Mesenchymal stem cell (in vitro differentiated cells and primary cell): ENCODE measurements at regions not wholly inside any gene's neighbourhood (a gene's known extent, or its start where the extent isn't known, plus 50 kb on each side); places are given as distances from the start of the nearest gene placed in this dataset.

Experiments used
- DNase-seq: peaks from one replicate; pipeline ENCODE4 v3.0.0-alpha.2; 2013
- H2AFZ ChIP-seq: one replicate; pipeline ENCODE4 v1.6.1; 2013; ENCODE audit warnings: low read depth, mild to moderate bottlenecking, control low read depth, inconsistent platforms, low read length, moderate library complexity
- H2AK5ac ChIP-seq: 2 replicates; pipeline ENCODE4 v1.6.1; 2013; ENCODE audit warnings: low read length, moderate library complexity, mild to moderate bottlenecking, inconsistent platforms; ENCODE audit not compliant: severe bottlenecking
- H2BK120ac ChIP-seq: one replicate; pipeline ENCODE4 v1.6.1; 2013; ENCODE audit warnings: low read depth, mild to moderate bottlenecking, inconsistent platforms, low read length, moderate library complexity
- H2BK12ac ChIP-seq, 2 experiments: one replicate each; pipeline ENCODE4 v1.6.1; 2013; ENCODE audit warnings: inconsistent platforms in 2 of 2, low read length in 2 of 2, mild to moderate bottlenecking in 2 of 2, moderate library complexity in 2 of 2, control low read depth in 1 of 2
- H2BK15ac ChIP-seq: one replicate; pipeline ENCODE4 v1.6.1; 2013; ENCODE audit warnings: mild to moderate bottlenecking, low read depth, inconsistent platforms; ENCODE audit not compliant: poor library complexity, severe bottlenecking
- H2BK5ac ChIP-seq: 2 replicates; pipeline ENCODE4 v1.6.1; 2013; ENCODE audit warnings: low read depth, mild to moderate bottlenecking, low read length, control low read depth, inconsistent platforms; ENCODE audit not compliant: poor library complexity, severe bottlenecking
- H3K14ac ChIP-seq, 2 experiments: one replicate each; pipeline ENCODE4 v1.6.1; 2013; ENCODE audit warnings: inconsistent platforms in 2 of 2, low read length in 2 of 2, control low read depth in 1 of 2, mild to moderate bottlenecking in 1 of 2, moderate library complexity in 1 of 2
- H3K18ac ChIP-seq, 2 experiments: one replicate each; pipeline ENCODE4 v1.6.1; 2013; ENCODE audit warnings: inconsistent platforms in 2 of 2, low read length in 2 of 2, control low read depth in 1 of 2, low read depth in 1 of 2, mild to moderate bottlenecking in 1 of 2
- H3K23ac ChIP-seq, 2 experiments: one replicate each; pipeline ENCODE4 v1.6.1; 2013; ENCODE audit warnings: inconsistent platforms in 2 of 2, low read length in 2 of 2, mild to moderate bottlenecking in 2 of 2, moderate library complexity in 2 of 2, control low read depth in 1 of 2
- H3K27ac ChIP-seq: 2 replicates; pipeline ENCODE4 v1.5.1; 2013; ENCODE audit warnings: mild to moderate bottlenecking, moderate library complexity, low read length, control low read depth, inconsistent platforms; ENCODE audit not compliant: poor library complexity, severe bottlenecking
- H3K27me3 ChIP-seq, 2 experiments: 2 replicates each; pipeline versions ENCODE4 v1.6.1 to v1.7.0; 2013; ENCODE audit warnings: low read length in 2 of 2, mild to moderate bottlenecking in 2 of 2, moderate library complexity in 2 of 2, control low read depth in 1 of 2, inconsistent platforms in 1 of 2; ENCODE audit not compliant: control insufficient read depth in 1 of 2, insufficient read depth in 1 of 2
- H3K36me3 ChIP-seq, 2 experiments: 2 replicates each; pipeline versions ENCODE4 v1.6.1 to v1.7.0; 2013; ENCODE audit warnings: low read length in 2 of 2, control low read depth in 1 of 2, inconsistent platforms in 1 of 2, low read depth in 1 of 2, mild to moderate bottlenecking in 1 of 2; ENCODE audit not compliant: insufficient read depth in 2 of 2, control insufficient read depth in 1 of 2
- H3K4ac ChIP-seq, 2 experiments: one replicate each; pipeline ENCODE4 v1.6.1; 2013; ENCODE audit warnings: inconsistent platforms in 2 of 2, low read length in 2 of 2, mild to moderate bottlenecking in 2 of 2, moderate library complexity in 2 of 2, control low read depth in 1 of 2, low read depth in 1 of 2
- H3K4me1 ChIP-seq: 2 replicates; pipeline ENCODE4 v1.6.1; 2013; ENCODE audit warnings: low read depth, low read length, control low read depth; ENCODE audit not compliant: control insufficient read depth, insufficient read depth
- H3K4me2 ChIP-seq: 2 replicates; pipeline ENCODE4 v1.6.1; 2013; ENCODE audit warnings: low read length, mild to moderate bottlenecking, inconsistent platforms; ENCODE audit not compliant: poor library complexity, severe bottlenecking
- H3K4me3 ChIP-seq, 2 experiments: 2 replicates each; pipeline versions ENCODE4 v1.5.1 to v1.7.0; 2013; ENCODE audit warnings: low read length in 2 of 2, mild to moderate bottlenecking in 2 of 2, control low read depth in 1 of 2, low read depth in 1 of 2; ENCODE audit not compliant: insufficient read depth in 1 of 2
- H3K79me1 ChIP-seq: replicated peaks from 2 replicates; pipeline ENCODE4 v1.6.1; 2013; ENCODE audit warnings: mild to moderate bottlenecking, control low read depth, low read length, inconsistent platforms; ENCODE audit not compliant: poor library complexity, severe bottlenecking
- H3K9ac ChIP-seq: 2 replicates; pipeline ENCODE4 v1.7.0; 2013; ENCODE audit warnings: mild to moderate bottlenecking, low read length, moderate library complexity
- H3K9me3 ChIP-seq: 2 replicates; pipeline ENCODE4 v1.7.0; 2013; ENCODE audit warnings: mild to moderate bottlenecking, low read length; ENCODE audit not compliant: control insufficient read depth
- H4K8ac ChIP-seq: one replicate; pipeline ENCODE4 v1.6.1; 2013; ENCODE audit warnings: inconsistent platforms, mild to moderate bottlenecking, low read length, moderate library complexity
- H4K91ac ChIP-seq: one replicate; pipeline ENCODE4 v1.6.1; 2013; ENCODE audit warnings: mild to moderate bottlenecking, low read length, inconsistent platforms
- WGBS: methylation state at CpG from one replicate; pipeline ENCODE4 v1.1.7; 2013; ENCODE audit warnings: mixed read lengths; 5-methylcytosine and 5-hydroxymethylcytosine counted together

DNA sequence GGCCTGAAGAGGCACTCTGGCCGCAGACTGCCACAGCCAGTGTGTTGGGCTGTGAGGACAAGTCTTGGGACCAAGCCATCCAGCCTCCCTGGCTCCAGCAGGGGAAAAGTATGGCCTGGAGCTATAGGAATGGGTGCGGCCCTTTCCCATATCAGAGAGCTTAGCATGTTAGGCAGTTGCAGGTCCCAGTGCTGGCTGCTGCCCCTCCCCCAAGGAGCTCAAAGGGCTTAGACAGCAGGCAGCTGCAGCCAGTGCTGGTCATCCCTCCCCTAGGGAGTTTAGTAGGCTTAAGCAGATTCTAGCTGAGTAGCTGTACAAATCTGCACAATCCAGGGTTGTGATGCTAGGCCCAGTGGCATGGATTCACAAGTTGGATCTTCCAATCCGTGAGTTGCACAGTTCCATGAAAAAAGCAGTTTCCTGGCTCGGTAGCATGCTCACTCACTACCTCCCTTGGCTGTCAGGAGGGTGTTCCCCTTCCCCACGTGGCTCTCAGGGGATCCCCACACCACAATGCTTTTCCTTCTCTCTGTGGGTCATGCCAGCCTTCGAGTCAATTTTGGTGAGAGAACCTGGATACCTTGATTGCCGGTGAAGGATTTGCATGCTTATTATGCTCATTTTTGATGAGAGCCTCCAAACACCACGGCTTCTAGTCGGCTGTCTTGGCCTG, 1490.8 kb downstream of the BRINP3 start:
- H3K79me1 ChIP-seq: no peaks in the 10 kb centered on the region
- no peak overlapping the region for H3K4ac ChIP-seq
- H2BK15ac ChIP-seq: no peak overlapping the region
- H3K4me2 ChIP-seq: no peak overlapping the region
- peak overlapping the region; percentile 35 for H4K91ac ChIP-seq
- no peak overlapping the region for H2AK5ac ChIP-seq
- H2BK12ac ChIP-seq: no peak overlapping the region
- H3K4me1 ChIP-seq: no peaks in the 10 kb centered on the region
- H2BK5ac ChIP-seq: no peak overlapping the region
- H3K27ac ChIP-seq: no peak overlapping the region
- no peaks in the 10 kb centered on the region for H3K36me3 ChIP-seq
- DNase-seq: no peak
- H3K14ac ChIP-seq: no peak overlapping the region
- H3K23ac ChIP-seq: no peak overlapping the region
- H2BK120ac ChIP-seq: no peak overlapping the region
- H3K9me3 ChIP-seq: no peaks in the 10 kb centered on the region
- H2AFZ ChIP-seq: no peak overlapping the region
- no peaks in the 10 kb centered on the region for H3K27me3 ChIP-seq
- 64% methylated on average over 9 of the region's 9 CpGs for WGBS
- no peak overlapping the region for H3K18ac ChIP-seq
- no peak overlapping the region for H4K8ac ChIP-seq
- no peak overlapping the region for H3K4me3 ChIP-seq
- no peak overlapping the region for H3K9ac ChIP-seq

DNA sequence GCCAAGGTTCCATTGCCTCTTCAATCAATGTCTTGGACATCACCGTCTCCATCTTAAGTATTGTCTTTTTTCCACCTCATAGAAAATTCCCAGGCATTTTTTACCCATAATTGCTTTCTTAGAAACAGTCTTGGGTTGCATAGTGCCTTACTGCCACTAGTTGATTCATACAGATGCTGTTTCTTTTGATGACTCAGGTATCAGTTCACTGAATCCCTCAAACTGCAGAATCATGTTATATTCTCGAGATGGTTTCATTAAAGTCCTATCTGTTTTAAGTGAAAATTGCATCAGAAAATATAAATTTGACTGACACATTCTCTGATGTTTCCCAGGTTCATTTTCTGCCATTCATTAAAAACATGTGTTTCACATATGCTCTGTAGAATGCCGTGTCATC, 1489.1 kb downstream of the BRINP3 start:
- no peak overlapping the region for H4K91ac ChIP-seq
- H2AK5ac ChIP-seq: no peak overlapping the region
- no peak overlapping the region for H2BK15ac ChIP-seq
- no peak overlapping the region for H3K23ac ChIP-seq
- H3K36me3 ChIP-seq: no peaks in the 10 kb centered on the region
- no peaks in the 10 kb centered on the region for H3K4me1 ChIP-seq
- H3K4ac ChIP-seq: no peak overlapping the region
- no peak overlapping the region for H3K4me3 ChIP-seq
- H3K79me1 ChIP-seq: no peaks in the 10 kb centered on the region
- H2BK12ac ChIP-seq: no peak overlapping the region
- no peak overlapping the region for H3K9ac ChIP-seq
- no peak overlapping the region for H2BK120ac ChIP-seq
- DNase-seq: no peak
- no peaks in the 10 kb centered on the region for H3K27me3 ChIP-seq
- 92% methylated on average over 1 of the region's 3 CpGs for WGBS
- H3K14ac ChIP-seq: no peak overlapping the region
- no peak overlapping the region for H3K4me2 ChIP-seq
- no peak overlapping the region for H3K27ac ChIP-seq
- no peak overlapping the region for H2BK5ac ChIP-seq
- no peak overlapping the region for H3K18ac ChIP-seq
- H3K9me3 ChIP-seq: no peaks in the 10 kb centered on the region
- H4K8ac ChIP-seq: no peak overlapping the region
- H2AFZ ChIP-seq: no peak overlapping the region

DNA sequence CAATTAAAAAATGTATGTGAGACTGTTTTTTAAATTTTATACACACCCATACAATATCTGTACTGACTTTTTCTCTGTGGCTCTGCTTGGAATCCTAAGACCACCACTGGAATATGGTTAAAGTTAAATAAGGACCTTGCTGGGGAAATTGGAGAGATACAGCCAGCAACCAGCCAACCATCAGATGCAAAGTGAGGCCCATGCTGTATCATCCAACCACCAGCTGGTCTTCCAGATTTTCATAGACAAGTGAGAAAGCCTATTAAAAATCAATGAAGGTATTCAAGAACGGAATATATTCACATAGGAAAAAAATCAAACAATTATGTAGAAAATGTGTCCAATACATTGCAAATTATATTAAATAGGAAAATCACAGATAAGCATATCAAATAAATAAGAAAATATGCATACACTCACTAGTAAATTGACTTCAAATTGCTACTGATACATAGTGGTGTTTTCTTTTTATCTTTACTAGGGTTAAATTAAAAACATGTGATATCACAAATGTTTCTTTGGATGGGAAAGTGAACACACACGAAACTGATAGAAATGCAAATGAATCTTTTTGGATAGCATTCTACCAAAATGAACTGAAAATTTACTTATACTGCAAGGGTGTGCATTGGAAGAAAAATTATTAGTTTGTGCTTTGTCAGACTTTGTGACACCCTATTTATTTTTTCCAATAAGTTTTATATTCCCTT, 1486.3 kb downstream of the BRINP3 start:
- H3K4ac ChIP-seq: no peak overlapping the region
- WGBS: no CpG with 5 or more reads among the region's 2 CpGs
- H2BK15ac ChIP-seq: no peak overlapping the region
- no peaks in the 10 kb centered on the region for H3K36me3 ChIP-seq
- H3K9ac ChIP-seq: no peak overlapping the region
- no peaks in the 10 kb centered on the region for H3K9me3 ChIP-seq
- H4K91ac ChIP-seq: no peak overlapping the region
- H2BK120ac ChIP-seq: no peak overlapping the region
- no peak overlapping the region for H4K8ac ChIP-seq
- no peaks in the 10 kb centered on the region for H3K79me1 ChIP-seq
- H2BK12ac ChIP-seq: no peak overlapping the region
- no peak overlapping the region for H3K14ac ChIP-seq
- no peaks in the 10 kb centered on the region for H3K27me3 ChIP-seq
- no peak overlapping the region for H2BK5ac ChIP-seq
- H2AFZ ChIP-seq: no peak overlapping the region
- H3K27ac ChIP-seq: no peak overlapping the region
- H3K23ac ChIP-seq: no peak overlapping the region
- no peak overlapping the region for H3K4me2 ChIP-seq
- H3K4me1 ChIP-seq: no peaks in the 10 kb centered on the region
- H3K4me3 ChIP-seq: no peak overlapping the region
- no peak overlapping the region for H2AK5ac ChIP-seq
- DNase-seq: no peak
- no peak overlapping the region for H3K18ac ChIP-seq

DNA sequence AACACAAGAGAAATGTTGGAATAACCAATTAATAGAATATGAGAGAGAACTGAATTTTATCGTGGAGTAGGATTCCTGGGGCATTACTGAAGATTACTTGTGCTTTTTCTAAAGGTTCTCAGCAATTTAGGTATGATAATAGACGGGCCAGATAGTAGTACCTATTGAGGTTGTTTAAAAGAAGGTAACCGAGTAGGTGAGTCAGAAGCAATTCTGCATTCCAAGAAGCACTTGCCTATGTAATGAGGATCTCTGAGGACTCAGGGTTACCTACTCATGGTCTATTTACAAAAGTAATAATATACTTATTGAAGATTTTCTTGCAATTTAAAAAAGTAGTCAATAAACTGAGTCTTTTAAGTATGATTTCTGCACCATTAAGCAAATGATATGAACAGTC, 1469.8 kb downstream of the BRINP3 start:
- Histone ChIP-seq H3K14ac (no peak overlapping the region), H3K27me3 (no peaks in the 10 kb centered on the region), H4K91ac (no peak overlapping the region), H3K36me3 (no peaks in the 10 kb centered on the region), H3K4me3 (no peak overlapping the region), H2BK15ac (no peak overlapping the region), H3K9ac (no peak overlapping the region), H2AFZ (no peak overlapping the region), H2AK5ac (no peak overlapping the region), H2BK120ac (no peak overlapping the region), H2BK5ac (no peak overlapping the region), H3K9me3 (no peaks in the 10 kb centered on the region), H3K4ac (no peak overlapping the region), H3K27ac (no peak overlapping the region), H3K79me1 (no peaks in the 10 kb centered on the region), H3K4me2 (no peak overlapping the region), H4K8ac (no peak overlapping the region), H3K23ac (no peak overlapping the region), H3K4me1 (no peaks in the 10 kb centered on the region), H2BK12ac (no peak overlapping the region), H3K18ac (no peak overlapping the region)
- no peak for DNase-seq
- WGBS: 62% methylated on average over 2 of the region's 3 CpGs
